ENCODE measurements at regions not wholly inside any gene's neighbourhood (a gene's known extent, or its start where the extent isn't known, plus 50 kb on each side); places are given as distances from the start of the nearest gene placed in this dataset.

- Histone ChIP-seq H3K27ac (ENCODE audit: low read depth in 2 of 2, low read length in 2 of 2) (no peak overlapping the region), H3K27me3 (ENCODE audit: control insufficient read depth, insufficient read depth, low read length) (no peaks in the 10 kb centered on the region), H3K9me3 (ENCODE audit: control insufficient read depth in 2 of 3, insufficient read depth in 1 of 3, low read length in 3 of 3) (no peaks in the 10 kb centered on the region), H3K9ac (ENCODE audit: low read length in 3 of 3) (no peak overlapping the region), H3K36me3 (ENCODE audit: control insufficient read depth in 2 of 3, insufficient read depth in 3 of 3, low read length in 3 of 3) (no peaks in the 10 kb centered on the region), H3K4me3 (ENCODE audit: low read length in 3 of 3) (no peak overlapping the region), H3K4me1 (ENCODE audit: control insufficient read depth in 2 of 3, insufficient read depth in 2 of 3, low read depth in 1 of 3, low read length in 3 of 3) (no peaks in the 10 kb centered on the region)
- FAIRE-seq (no peak), DNase-seq (no peak)
- intact Hi-C loops (cut with DNase I), result no loop called here
- TF ChIP-seq, protein P1, sequence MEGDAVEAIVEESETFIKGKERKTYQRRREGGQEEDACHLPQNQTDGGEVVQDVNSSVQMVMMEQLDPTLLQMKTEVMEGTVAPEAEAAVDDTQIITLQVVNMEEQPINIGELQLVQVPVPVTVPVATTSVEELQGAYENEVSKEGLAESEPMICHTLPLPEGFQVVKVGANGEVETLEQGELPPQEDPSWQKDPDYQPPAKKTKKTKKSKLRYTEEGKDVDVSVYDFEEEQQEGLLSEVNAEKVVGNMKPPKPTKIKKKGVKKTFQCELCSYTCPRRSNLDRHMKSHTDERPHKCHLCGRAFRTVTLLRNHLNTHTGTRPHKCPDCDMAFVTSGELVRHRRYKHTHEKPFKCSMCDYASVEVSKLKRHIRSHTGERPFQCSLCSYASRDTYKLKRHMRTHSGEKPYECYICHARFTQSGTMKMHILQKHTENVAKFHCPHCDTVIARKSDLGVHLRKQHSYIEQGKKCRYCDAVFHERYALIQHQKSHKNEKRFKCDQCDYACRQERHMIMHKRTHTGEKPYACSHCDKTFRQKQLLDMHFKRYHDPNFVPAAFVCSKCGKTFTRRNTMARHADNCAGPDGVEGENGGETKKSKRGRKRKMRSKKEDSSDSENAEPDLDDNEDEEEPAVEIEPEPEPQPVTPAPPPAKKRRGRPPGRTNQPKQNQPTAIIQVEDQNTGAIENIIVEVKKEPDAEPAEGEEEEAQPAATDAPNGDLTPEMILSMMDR (IDR thresholded peaks at IDR 0.05; ENCODE audit: borderline replicate concordance, extremely low read depth, insufficient read depth), result no peak
Observed at GRCh38 chr12:84355561-84355960, 557.0 kb downstream of the SLC6A15 start.

DNA sequence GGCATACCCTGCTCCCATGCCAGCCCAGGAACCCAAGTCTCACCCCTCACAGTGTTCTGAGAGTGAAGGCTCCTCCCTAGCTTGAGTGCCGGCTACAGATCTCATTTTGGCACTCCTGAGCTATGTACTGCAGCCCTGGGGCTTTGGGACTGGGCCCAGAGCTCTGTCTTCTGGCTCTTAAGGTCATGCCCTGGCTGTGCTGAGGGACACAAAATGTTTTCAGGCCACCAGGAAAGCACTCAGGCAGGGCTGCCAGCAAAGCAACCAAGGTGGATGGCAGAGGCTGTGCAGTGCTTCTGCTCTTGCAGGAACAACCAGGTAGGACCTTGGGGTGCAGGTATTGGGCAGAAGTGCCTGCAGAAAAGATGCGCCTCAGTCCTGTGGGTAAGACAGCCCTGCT, 564.0 kb downstream of the SLC6A15 start:
- no peak overlapping the region for H3K27ac ChIP-seq (ENCODE audit: low read depth in 2 of 2, low read length in 2 of 2)
- no peak overlapping the region for H3K4me3 ChIP-seq (ENCODE audit: low read length in 3 of 3)
- intact Hi-C loops (cut with DNase I), result no loop called here
- no peaks in the 10 kb centered on the region for H3K9me3 ChIP-seq (ENCODE audit: control insufficient read depth in 2 of 3, insufficient read depth in 1 of 3, low read length in 3 of 3)
- no peaks in the 10 kb centered on the region for H3K27me3 ChIP-seq (ENCODE audit: control insufficient read depth, insufficient read depth, low read length)
- FAIRE-seq (no peak), DNase-seq (no peak)
- H3K36me3 ChIP-seq (ENCODE audit: control insufficient read depth in 2 of 3, insufficient read depth in 3 of 3, low read length in 3 of 3), result no peaks in the 10 kb centered on the region
- H3K4me1 ChIP-seq (ENCODE audit: control insufficient read depth in 2 of 3, insufficient read depth in 2 of 3, low read depth in 1 of 3, low read length in 3 of 3), result no peaks in the 10 kb centered on the region
- TF ChIP-seq, protein P1 (IDR thresholded peaks at IDR 0.05; ENCODE audit: borderline replicate concordance, extremely low read depth, insufficient read depth), result no peak
- no peak overlapping the region for H3K9ac ChIP-seq (ENCODE audit: low read length in 3 of 3)

GRCh38 chr12:84341467-84342193, 571.0 kb downstream of the SLC6A15 start:
- H3K9me3 ChIP-seq (ENCODE audit: control insufficient read depth in 2 of 3, insufficient read depth in 1 of 3, low read length in 3 of 3), result no peaks in the 10 kb centered on the region
- no peaks in the 10 kb centered on the region for H3K4me1 ChIP-seq (ENCODE audit: control insufficient read depth in 2 of 3, insufficient read depth in 2 of 3, low read depth in 1 of 3, low read length in 3 of 3)

More at GRCh38 chr12:84341467-84342193, 571.0 kb downstream of the SLC6A15 start:
- no peak for FAIRE-seq
- Histone ChIP-seq H3K4me3 (ENCODE audit: low read length in 3 of 3) (no peak overlapping the region), H3K9ac (ENCODE audit: low read length in 3 of 3) (no peak overlapping the region), H3K27ac (ENCODE audit: low read depth in 2 of 2, low read length in 2 of 2) (no peak overlapping the region), H3K27me3 (ENCODE audit: control insufficient read depth, insufficient read depth, low read length) (no peaks in the 10 kb centered on the region), H3K36me3 (ENCODE audit: control insufficient read depth in 2 of 3, insufficient read depth in 3 of 3, low read length in 3 of 3) (no peaks in the 10 kb centered on the region)
- no peak for DNase-seq
- TF ChIP-seq, protein P1 (IDR thresholded peaks at IDR 0.05; ENCODE audit: borderline replicate concordance, extremely low read depth, insufficient read depth), result no peak
- intact Hi-C loops (cut with DNase I), result no loop called here
